A673 (cell line): ENCODE measurements at regions not wholly inside any gene's neighbourhood (a gene's known extent, or its start where the extent isn't known, plus 50 kb on each side); places are given as distances from the start of the nearest gene placed in this dataset.

ENCODE experiments used
- BruUV-seq: library from RNA; stranded (reverse); fragments of 400-500 nt; replicated peaks from 2 replicates; lab custom pipeline; 2021; lab: Mats Ljungman, UMichigan
- CTCF ChIA-PET: fragments of 300-600 bp; sonication (Branson Sonifier 250); formaldehyde crosslinking; loops from one replicate; lab custom pipeline; 2022; ENCODE audit warnings: antibody characterized with exemption; lab: Charles Lee
- POLR2A ChIA-PET: fragments of 300-600 bp; sonication (Branson Sonifier 250); formaldehyde crosslinking; loops from one replicate; lab custom pipeline; 2022; ENCODE audit warnings: antibody characterized with exemption; ENCODE audit not compliant: low non-redundant PET; lab: Charles Lee
- DNase-seq: peaks from one replicate; pipeline ENCODE4 v3.0.0-alpha.2; 2015; ENCODE audit warnings: low spot score
- H3K27ac ChIP-seq: fragments of 200-600 bp; sonication (generic); 2 replicates; pipeline ENCODE4 v1.5.1; 2016; ENCODE audit warnings: mixed run types, low read depth, mild to moderate bottlenecking, mixed read lengths, antibody characterized with exemption, low read length; ENCODE audit not compliant: poor library complexity, severe bottlenecking
- H3K27me3 ChIP-seq: fragments of 200-600 bp; sonication (generic); replicated peaks from 2 replicates; pipeline ENCODE4 v1.6.1; 2017; ENCODE audit warnings: mixed run types, low read depth, mild to moderate bottlenecking, mixed read lengths, antibody characterized with exemption, low read length; ENCODE audit not compliant: insufficient read depth, poor library complexity
- H3K36me3 ChIP-seq: fragments of 200-600 bp; sonication (generic); 2 replicates; pipeline ENCODE4 v1.6.1; 2016; ENCODE audit warnings: mixed run types, mild to moderate bottlenecking, mixed read lengths, antibody characterized with exemption, low read length; ENCODE audit not compliant: insufficient read depth, poor library complexity, severe bottlenecking
- H3K4me1 ChIP-seq: fragments of 200-600 bp; sonication (generic); 2 replicates; pipeline ENCODE4 v1.6.1; 2017; ENCODE audit warnings: mixed run types, mild to moderate bottlenecking, mixed read lengths, antibody characterized with exemption, low read length; ENCODE audit not compliant: insufficient read depth, poor library complexity, severe bottlenecking
- H3K4me3 ChIP-seq: fragments of 200-600 bp; sonication (generic); 2 replicates; pipeline ENCODE4 v1.5.1; 2016; ENCODE audit warnings: low read depth, mixed run types, mild to moderate bottlenecking, mixed read lengths, low read length; ENCODE audit not compliant: poor library complexity, severe bottlenecking
- H3K9me3 ChIP-seq: fragments of 200-600 bp; sonication (generic); 2 replicates; pipeline ENCODE4 v1.6.1; 2016; ENCODE audit warnings: mixed run types, low read depth, mild to moderate bottlenecking, mixed read lengths, antibody characterized with exemption, low read length; ENCODE audit not compliant: poor library complexity, severe bottlenecking
- EZH2 ChIP-seq: fragments of 200-600 bp; sonication (generic); IDR thresholded peaks from 2 replicates; pipeline ENCODE4 v1.6.1; 2017; ENCODE audit warnings: borderline replicate concordance, low read depth, mild to moderate bottlenecking, mixed read lengths, antibody characterized with exemption, low read length; ENCODE audit not compliant: poor library complexity, severe bottlenecking
- intact Hi-C: fragments of 100-400 bp; cut with micrococcal nuclease; formaldehyde crosslinking; loops from one replicate; pipeline ENCODE4 v1.10.0; 2022; ENCODE audit not compliant: unreplicated experiment
- TF ChIP-seq, protein P1 (sequence below): fragments of 300-800, 200-600 bp; sonication (generic); conservative IDR thresholded peaks from 2 replicates; pipeline ENCODE4 v1.5.1; 2017; ENCODE audit warnings: low read depth, mild to moderate bottlenecking, antibody characterized with exemption, low read length, moderate library complexity, mixed read lengths

DNA sequence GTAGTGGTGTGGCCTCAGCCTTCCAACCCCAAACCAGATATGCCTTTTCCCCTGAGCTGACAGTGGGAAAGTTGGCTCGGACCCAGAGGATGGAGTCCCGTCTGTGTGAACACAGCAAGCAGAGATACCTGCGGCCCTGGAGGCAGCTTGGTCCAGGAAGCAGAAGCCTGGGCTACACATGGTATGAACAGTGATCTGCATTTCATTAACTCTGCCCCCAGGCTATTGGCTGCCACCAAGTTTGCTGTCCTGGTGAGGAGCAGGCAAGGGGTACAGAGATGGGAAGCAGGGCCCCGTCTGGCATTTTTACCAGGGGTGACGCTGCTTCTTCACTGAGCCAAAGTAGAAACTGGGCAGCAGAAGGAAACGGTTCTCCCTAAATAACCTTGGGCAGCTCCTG lies 90.0 kb downstream of the EDN3 start:
- no peaks in the 10 kb centered on the region for H3K4me1 ChIP-seq
- H3K27ac ChIP-seq = no peak overlapping the region
- no peaks in the 10 kb centered on the region for H3K36me3 ChIP-seq
- ChIA-PET POLR2A (no interaction called here), CTCF (no interaction called here)
- BruUV-seq = no TSS peak
- H3K9me3 ChIP-seq = no peaks in the 10 kb centered on the region
- H3K4me3 ChIP-seq = no peak overlapping the region
- DNase-seq = no peak
- TF ChIP-seq EZH2 = no peak
- TF ChIP-seq, protein P1, sequence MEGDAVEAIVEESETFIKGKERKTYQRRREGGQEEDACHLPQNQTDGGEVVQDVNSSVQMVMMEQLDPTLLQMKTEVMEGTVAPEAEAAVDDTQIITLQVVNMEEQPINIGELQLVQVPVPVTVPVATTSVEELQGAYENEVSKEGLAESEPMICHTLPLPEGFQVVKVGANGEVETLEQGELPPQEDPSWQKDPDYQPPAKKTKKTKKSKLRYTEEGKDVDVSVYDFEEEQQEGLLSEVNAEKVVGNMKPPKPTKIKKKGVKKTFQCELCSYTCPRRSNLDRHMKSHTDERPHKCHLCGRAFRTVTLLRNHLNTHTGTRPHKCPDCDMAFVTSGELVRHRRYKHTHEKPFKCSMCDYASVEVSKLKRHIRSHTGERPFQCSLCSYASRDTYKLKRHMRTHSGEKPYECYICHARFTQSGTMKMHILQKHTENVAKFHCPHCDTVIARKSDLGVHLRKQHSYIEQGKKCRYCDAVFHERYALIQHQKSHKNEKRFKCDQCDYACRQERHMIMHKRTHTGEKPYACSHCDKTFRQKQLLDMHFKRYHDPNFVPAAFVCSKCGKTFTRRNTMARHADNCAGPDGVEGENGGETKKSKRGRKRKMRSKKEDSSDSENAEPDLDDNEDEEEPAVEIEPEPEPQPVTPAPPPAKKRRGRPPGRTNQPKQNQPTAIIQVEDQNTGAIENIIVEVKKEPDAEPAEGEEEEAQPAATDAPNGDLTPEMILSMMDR = no peak
- intact Hi-C loops = no loop called here
- peaks cover 28% of the 10 kb centered on the region for H3K27me3 ChIP-seq

DNA sequence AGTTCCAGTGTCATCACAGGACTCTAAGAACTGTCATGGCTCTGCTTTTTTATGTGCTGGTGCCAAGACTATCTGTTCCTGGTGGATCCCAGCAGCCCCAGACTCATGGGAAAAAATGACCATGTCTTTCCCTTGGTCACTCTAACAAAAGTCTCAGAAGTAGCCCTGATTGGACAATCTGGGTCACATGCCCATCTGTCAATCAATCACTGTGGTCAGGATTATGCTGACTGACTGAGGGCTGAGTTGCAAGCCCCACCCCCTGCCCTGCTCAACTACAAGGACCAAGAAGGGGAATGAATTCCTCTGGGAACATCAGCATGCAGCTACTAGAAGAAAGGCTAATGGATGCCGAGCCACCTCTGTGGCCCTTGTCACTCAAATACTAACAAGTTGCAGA lies 91.6 kb downstream of the EDN3 start:
- Histone ChIP-seq H3K4me1 (no peaks in the 10 kb centered on the region), H3K27me3 (peaks cover 34% of the 10 kb centered on the region), H3K27ac (no peak overlapping the region), H3K9me3 (no peaks in the 10 kb centered on the region), H3K4me3 (no peak overlapping the region), H3K36me3 (no peaks in the 10 kb centered on the region)
- intact Hi-C loops = no loop called here
- ChIA-PET CTCF (no interaction called here), POLR2A (no interaction called here)
- DNase-seq = no peak
- TF ChIP-seq, protein P1 = no peak
- TF ChIP-seq EZH2 = no peak
- BruUV-seq = no TSS peak

DNA sequence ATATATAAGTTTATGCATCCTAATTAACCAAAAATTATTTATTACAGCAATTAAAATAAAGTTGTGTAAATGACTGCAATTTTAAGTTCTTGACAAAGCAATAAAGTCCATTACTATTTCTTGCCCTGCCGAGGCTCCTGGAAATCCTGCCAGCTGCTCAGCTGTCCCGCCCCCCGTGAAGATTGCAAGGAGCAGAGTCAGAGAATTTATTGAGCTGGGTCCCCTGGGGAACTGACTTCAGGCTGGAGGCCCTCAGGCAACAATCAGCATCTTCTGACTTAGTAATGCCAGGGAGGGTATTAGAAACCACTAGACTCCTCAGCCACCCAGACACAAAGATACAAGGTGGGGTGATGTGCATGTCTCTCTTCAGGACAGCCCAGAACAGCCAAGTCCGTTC lies 92.3 kb downstream of the EDN3 start:
- no peak overlapping the region for H3K4me3 ChIP-seq
- peaks cover 39% of the 10 kb centered on the region for H3K27me3 ChIP-seq
- no peaks in the 10 kb centered on the region for H3K9me3 ChIP-seq
- H3K36me3 ChIP-seq = no peaks in the 10 kb centered on the region
- no peaks in the 10 kb centered on the region for H3K4me1 ChIP-seq
- peak; percentile 48 for DNase-seq
- ChIA-PET POLR2A (no interaction called here), CTCF (no interaction called here)
- TF ChIP-seq EZH2 = no peak
- TF ChIP-seq, protein P1 = no peak
- no TSS peak for BruUV-seq
- intact Hi-C loops = no loop called here
- H3K27ac ChIP-seq = no peak overlapping the region
